NCI-H460 (cell line): ENCODE measurements at regions not wholly inside any gene's neighbourhood (a gene's known extent, or its start where the extent isn't known, plus 50 kb on each side); places are given as distances from the start of the nearest gene placed in this dataset.

Source experiments
- DNase-seq: peaks from one replicate; pipeline ENCODE4 v3.0.0-alpha.2; 2016; ENCODE audit warnings: low read depth; ENCODE audit errors: extremely low read depth

DNA sequence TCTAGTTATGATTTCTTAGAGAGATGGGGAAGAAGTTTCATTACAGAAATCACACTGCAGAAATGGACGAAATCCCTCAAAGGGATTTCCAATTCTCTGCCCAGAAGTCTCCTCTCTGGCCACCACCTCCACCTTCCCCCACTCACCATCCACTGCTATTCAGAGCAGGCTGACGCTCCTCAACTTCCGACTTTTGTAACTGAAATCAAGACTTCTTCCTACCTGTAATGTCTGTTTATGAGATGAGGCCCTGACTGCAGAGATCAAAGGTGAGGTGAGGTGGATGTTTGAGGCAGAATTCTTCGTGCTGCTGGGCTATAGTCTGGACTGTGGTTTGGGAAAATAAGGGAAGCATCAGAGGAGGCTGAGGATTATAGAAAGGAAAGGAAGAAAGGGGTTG lies 385.2 kb upstream of the ARID1B start:
- no peak for DNase-seq

DNA sequence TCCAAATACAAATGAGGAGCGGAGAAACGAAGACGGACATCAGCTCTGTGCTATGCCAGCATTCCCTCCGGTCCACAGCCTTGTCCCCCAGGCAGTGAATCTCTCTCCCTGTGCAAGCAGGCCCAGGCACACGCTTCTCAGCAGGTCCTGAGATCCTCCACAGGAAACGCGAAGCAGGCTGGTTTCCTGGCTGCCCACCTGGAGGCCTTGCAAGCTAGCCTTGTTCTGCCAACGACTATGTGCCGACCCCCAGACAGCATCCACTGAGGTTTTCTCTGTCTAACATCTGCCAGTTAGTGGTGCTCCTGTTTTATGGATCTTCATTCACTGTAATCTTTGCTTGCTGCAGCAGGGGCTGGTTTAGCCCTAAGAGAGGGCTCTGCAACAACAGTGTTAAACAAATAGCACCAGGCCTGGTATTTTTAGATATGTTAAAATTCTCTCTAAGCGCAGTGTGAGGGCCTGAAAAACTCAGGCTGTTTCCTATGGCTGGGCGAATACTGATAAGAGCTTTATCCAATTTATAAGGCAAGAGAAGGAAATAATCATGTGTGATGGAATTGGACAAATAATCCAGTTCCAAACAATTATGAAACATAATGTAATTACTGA lies 386.0 kb upstream of the ARID1B start:
- no peak for DNase-seq

DNA sequence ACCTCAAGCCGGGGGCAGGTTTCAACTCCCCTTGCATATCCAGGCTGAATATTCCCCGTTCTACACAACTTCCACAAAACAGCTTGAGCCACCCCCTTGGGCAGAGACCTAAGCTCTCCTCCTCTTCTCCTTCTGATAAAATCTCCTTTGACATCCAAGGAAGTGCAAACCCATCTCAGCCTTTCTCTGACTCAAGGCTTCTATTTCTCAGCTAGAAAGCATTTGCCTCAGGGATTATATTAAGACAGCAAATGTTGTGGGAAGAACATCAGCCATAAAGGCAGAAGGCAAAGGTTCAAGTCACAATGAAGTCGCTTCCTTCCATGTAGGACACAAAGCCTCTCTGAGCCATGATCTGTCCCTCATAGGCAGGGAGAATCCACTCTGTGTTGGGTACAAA lies 386.6 kb upstream of the ARID1B start:
- no peak for DNase-seq

DNA sequence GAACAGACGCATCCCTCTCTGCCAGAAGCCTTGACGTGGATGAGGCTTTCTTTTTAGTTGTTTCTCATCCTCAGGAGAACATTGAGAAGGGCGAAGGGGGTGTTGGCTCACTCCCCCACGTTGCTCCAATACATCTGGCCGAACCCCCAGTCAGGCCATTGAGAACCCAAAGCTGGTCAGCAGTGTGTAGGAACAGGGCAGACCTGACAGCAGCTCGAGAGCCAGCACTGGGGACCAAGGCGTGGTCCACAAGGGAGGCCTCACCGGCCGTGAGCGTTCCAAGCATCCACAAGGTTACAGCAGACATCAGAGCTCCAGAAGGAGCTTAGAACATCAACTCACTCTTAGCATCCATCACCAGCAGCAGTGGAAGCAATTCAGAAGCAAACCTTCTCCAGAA lies 387.9 kb upstream of the ARID1B start:
- DNase-seq, result no peak

DNA sequence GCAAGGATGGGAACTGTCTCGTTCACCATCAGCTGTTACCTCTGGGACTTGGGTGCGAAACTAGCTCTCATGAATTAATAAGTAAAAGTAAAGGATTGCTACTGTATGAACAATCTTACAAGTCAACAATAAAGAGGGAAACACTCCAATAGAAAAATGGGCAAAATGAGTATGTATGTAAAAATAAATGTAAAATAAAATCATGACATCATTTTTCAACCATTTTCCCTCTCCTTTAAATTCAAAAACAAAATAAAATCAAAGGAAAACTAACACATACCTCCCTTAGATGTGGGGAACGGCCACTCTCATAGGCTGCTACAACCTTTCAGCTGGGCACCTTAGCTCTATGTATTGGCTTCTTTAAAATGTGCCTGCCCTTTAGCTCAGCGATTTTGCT lies 389.7 kb upstream of the ARID1B start:
- DNase-seq, result no peak

DNA sequence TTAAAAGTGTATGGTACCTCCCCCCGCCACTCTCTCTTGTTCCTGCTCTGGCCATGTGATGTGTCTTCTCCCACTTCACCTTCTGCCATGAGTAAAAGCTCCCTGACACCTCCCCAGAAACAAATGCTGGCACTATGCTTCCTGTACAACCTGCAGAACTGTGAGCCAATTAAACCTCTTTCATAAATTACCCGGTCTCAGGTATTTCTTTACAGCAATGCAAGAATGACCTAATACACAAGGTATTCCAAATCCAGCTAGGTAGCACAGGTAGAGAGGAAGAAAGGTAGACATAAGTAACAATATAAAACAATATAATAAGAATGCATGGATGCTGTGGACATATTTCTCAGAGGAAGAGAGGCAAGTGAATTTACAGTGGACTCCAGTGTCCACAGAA lies 394.1 kb upstream of the ARID1B start:
- DNase-seq, result no peak

DNA sequence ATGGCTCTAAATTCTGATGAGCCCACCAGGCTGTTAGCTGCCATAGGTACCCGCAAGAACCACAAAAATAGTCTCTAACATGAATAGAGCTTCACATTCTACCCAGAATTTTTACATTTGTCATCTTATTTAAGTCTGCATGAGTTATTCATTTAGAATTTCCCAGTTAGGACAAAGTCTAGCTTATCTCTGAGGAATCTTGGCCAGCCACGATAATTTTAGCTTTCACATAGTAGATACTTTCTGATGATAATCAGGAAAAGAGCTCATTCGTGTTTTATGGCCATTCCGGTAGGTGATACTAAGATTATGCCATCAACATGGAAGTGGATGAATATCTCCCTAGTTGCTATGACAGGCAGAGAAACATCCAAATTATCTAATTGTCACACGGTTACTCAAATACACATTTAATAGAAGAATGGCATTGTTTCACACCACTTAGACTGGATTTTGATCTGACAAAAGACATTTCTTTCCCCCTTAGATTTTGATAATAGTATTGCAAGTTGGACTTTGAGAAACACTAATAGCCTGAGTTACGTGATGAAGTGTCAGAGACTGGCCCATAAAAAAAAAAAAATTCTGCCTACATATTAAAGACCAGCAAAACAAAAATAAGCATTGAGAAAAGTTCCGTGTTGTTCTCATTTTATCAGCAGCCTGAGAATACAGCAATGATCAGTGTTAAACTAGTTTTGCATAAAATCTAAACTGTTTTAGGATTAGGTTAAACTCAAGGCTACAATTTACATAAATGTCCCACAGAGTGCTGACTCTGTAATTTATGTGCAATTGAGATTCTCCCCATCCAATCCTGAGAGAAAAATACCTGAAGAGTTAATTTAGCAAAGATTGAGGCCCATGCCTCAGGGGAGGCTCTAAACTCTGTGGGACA lies 397.5 kb upstream of the ARID1B start:
- no peak for DNase-seq

DNA sequence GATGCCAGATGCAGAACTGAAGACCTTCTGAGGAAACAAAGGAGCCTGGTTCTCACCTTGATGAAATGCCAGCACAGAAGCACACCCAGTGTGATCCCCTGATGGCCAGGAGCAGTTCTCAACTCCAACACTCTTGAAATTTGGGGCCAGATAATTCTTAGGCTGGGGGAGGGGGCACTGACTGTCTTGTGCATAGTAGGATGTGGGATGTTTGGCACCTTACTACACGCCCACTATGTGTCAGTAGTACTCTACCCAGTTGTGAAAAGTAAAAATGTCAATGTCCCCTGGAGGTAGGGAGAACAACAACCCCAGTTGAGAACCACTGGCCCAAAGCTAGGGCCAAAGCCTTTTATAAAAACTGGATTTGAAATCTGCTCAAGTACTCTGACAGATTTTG lies 398.3 kb upstream of the ARID1B start:
- no peak for DNase-seq

DNA sequence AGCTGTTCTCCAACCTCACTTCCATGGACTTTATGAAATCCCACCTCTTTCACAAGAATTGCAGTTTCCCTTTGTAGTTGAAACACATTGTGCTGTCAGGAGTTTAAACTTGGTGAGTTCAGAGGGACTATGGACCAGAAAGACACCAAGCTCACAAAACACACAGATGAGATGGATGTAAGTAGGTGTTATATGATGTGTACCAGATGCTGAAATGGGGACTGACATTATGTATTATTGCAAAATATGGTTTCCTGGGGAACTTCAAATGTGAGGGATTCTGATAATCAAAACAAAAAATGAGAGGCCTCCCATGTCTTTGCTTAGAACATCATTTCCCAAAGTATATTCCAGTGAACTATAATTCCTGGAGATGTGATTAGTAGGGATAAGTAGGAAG lies 401.1 kb upstream of the ARID1B start:
- no peak for DNase-seq

DNA sequence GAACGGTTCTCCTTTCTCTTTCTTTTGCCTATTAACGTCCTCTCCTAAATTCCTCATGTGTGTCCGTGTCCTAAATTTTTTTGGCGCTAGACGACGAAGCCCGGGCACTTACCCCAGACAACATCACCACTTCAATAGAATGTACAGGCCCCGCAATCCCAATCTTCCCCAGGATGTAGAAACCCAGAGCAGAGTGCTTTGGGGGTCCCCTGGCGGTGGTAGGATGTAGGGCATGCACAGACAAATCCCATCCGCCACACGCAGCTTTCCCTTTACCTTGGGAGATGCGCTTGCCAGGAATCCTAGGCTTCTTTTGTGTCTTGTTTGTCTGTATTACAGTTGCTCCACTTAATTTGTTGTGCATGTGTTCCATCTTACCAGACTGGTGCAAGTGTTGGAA lies 417.3 kb upstream of the ARID1B start:
- no peak for DNase-seq

DNA sequence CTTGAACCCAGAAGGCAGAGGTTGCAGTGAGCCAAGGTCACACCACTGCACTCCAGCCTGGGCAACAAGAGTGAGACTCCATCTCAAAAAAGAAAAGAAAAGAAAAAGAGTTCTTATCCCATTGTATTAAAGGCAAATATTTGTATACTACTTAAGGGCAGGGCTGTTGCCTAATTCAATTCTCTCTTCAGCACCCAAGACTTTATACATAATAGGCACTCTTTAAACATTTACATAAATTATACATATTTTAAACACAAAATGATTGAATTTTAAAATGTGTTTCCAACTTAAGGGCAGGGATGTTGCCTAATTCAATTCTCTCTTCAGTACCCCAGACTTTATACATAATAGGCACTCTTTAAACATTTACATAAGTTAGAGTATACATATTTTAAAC lies 424.3 kb upstream of the ARID1B start:
- no peak for DNase-seq

DNA sequence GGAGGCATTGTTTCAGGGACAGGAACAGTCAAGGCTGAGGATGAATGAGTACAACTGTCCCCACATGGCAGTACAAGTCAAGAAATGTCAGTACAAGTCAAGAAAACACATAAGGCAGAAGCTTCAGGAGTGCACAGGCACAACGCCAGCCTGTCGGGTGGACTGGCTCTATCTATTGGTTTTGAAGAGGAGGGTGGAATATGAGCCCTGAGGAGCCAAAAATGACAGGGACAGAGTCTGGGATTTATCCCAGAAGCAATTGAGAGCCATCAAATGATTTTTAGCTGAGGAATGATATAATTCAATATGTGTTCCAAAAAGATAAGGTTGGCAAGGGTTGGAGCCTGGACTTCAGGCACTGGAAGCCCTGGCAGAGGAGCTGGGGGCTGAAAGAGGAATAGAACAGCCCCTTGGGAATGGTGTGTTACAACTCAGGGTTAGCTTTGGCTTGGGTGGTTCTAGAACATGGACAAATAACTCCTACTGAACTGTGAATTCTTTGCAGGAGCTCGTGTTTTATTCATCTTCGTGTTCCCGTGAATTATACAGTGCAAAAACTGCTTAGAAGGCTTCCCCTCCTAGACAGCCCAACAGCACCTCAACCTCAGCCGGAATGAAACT lies 425.7 kb upstream of the ARID1B start:
- no peak for DNase-seq

DNA sequence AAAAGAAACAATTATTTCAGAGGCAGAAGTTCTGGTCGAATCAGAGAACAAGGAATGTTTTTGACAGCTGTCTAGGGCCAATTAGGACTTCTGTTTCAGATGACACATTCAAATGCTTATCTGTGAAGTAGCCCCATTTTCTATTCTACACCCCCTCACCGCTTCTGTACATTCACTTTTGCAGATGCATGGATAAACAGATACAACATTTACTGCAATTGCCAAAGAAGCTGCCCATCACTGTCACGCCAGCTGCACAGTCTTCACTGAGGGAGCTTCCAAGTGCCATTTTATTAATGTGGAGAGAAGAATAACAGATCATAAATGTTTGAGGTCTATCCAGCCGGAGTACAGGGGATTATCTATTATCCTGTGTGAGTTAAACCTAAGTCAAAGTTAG lies 426.8 kb upstream of the ARID1B start:
- no peak for DNase-seq

DNA sequence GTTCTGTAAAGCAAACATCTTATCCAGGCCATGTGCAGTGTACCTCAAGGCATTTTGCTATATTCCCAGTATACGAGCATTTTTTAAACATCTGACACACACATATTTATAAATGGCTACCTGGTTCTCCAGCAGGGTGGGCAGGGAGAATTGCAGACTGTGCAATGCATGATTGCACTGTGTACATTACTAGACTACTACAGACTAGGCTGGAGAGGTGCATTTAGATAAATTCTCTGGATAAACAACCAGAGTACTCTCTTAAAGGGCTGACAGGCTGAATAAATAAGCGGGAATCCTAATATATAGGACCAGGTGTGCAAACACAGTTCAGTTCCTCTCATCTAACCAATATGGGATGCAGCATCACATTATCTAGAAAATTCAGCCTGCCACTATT lies 428.3 kb upstream of the ARID1B start:
- no peak for DNase-seq

DNA sequence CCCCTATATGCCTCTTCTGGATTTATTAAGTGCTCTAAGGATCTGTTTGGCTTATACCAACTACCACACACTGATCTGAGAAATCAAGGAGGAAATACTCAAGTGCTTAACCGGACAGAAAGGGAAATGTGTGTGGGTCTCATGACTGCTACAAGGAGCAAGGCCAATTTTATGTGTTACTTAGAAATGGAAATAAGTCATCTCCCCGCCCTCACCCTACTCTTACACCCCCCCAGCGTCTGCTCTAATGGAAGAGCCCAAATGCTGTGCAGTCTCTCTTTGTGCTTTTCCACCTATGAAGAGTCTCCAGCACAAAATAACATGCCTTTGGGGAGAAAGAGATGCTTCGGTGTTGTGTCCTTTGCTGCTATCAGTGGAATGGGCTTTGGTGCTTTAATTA lies 428.8 kb upstream of the ARID1B start:
- DNase-seq, result no peak

DNA sequence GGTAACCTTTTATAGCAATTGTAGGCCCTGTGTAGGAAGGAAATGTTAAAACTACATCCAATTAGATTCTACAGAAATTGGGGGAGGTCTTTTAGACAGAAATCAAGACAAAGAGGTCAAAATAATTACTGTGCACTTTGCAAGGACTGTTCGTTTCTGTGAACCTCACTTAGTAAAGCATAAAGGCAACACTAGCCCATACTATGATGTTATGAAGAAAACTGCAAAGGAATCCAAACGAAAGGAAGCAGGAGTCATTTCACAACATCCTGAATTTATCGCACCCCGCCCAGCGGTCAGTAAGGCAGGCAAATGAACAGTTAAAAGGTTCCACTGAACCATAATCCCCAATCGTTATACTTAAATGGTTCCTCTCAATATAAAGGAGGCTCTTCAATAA lies 429.5 kb upstream of the ARID1B start:
- no peak for DNase-seq

DNA sequence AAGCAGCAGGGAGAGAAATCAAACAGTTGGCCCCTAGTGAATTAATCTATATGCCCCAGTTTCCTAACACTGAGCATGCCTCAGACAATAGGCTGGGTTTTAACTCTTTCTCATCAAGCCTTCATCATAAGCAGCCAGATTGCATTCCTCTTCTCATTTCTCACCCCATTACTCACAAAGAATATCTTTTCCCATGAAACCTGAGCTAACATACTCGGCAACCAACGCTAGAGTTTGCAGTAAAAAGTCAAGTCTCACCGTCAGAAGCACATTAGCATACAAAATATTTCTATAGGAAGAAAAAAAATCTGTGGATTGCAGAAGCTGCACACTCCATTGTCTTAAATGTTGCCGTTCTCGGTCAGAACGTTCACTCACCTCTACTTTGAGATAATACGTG lies 429.9 kb upstream of the ARID1B start:
- no peak for DNase-seq

DNA sequence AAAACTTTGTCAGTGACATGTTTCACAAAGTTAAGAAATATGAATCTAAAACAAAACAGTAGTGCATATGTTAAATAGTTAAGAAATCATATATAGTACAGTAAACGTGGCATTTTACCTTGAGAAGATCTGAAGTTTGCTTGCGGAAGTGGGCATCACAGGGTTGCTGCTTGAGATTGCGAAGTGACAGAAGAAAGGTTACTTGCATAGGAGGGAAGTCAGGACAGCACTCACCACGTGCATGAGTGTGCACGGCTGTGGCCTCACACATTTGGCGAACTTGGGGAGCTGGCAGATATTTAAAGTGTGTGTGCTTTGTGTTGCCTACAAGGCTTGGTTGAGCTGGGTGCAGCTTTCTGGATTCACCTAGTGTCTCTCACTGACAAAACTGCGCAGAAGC lies 431.5 kb upstream of the ARID1B start:
- DNase-seq, result no peak

DNA sequence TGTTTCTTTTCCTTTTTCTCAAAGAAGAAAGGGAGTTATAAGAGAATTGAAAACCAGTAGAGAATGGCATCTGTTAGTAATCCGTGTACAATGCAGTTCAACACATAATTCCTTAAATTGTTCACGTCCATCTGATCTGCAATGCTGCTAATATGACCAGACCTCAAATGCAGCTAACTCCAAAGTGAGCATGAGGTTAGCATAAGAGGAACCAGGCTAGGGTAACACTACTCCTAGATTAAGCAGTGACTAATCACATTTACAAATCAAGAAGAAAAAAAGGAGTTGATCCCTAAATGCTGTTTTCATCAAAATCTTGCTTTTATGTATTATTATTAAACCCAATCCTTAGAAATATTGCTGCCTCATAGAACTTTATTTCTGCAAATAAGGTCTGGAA lies 432.7 kb upstream of the ARID1B start:
- DNase-seq, result no peak

DNA sequence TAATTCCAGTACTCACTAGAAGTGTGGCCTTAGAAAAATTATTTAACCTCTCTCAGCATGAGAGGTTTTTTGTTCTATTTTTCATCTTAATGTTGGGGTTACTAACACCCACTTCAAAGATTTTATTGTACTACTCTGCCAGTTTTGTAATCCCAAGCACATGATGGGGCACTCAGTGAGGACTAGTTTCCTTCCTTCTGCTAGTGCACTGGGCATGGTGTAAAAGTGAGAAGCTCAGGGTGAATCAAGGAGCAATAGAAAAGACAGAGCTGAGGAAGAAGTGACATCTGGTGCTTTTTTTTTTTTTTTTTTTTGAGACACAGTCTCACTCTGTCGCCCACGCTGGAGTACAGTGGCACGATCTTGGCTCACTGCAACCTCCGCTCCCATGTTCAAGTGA lies 439.4 kb upstream of the ARID1B start:
- no peak for DNase-seq

DNA sequence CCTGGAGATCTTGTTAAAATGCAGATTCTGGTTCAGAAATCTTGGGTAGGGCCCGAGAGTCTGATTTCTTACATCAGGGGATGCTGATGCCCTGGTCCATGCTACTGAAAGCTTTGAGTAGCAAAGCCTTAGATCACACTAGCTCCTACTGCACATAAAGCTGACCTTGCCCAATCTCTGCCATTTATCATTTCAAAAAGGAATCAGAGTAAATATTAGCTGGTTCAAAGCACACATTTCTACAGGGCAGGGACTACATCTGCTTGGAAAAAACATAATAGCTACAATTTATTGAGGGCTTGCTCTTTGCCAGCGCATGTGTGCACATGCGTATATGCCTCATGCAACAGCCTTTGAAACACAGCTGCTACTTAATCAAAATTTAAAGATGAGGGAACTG lies 440.4 kb upstream of the ARID1B start:
- DNase-seq, result no peak

DNA sequence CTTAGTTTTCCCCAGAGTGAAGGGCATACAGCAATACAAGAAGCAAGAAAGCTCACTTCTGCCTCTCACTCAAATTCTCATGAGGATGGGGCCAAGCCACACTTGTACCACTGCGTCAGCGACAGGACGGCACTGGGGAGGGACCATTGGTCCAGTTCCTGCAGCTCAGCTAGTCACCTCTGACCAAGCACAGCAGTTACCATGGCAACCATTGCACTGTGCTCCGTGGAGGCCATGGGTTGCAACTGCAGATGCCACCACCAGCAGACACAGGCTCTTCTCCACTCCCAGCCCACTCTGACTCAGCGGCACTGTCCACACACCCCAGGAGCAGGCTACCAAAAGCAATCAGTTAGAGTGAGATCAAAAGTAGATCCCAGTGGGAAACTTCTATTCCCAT lies 441.1 kb upstream of the ARID1B start:
- no peak for DNase-seq
